Pancreas (tissue), 10 donors: ENCODE measurements at regions not wholly inside any gene's neighbourhood (a gene's known extent, or its start where the extent isn't known, plus 50 kb on each side); places are given as distances from the start of the nearest gene placed in this dataset.
A peak's percentile ranks its signal among the peaks of the same experiment; 100 is the strongest.

ENCODE experiments used
- ATAC-seq, 4 donors: fragments of 200-7000 bp; cut with Tn5 transposase; one replicate each; pipeline versions ENCODE4 v1.8.0 to v1.9.1; 2020; ENCODE audit warnings: mild to moderate bottlenecking in 4 of 4, moderate library complexity in 4 of 4
- DNase-seq, 6 donors: peaks; one replicate each; pipeline ENCODE4 v3.0.0-alpha.2; 2020
- FAIRE-seq: peaks from 2 replicates; lab custom pipeline; 2012; peaks lifted over from hg19 to GRCh38; lab: Jason Lieb, UNC
- H3K27ac ChIP-seq, 4 donors: fragments of 200-600 bp; sonication (generic); 1 replicate in 3 of 4; 2 replicates in 1 of 4; pipeline versions ENCODE4 v1.5.0 to v1.8.0; 2020
- H3K27me3 ChIP-seq, 4 donors: fragments of 200-600 bp; one replicate each; pipeline ENCODE4 v1.8.0; 2021
- H3K36me3 ChIP-seq, 3 donors: fragments of 200-600 bp; sonication (generic) in 1 of 3; one replicate each; pipeline versions ENCODE4 v1.5.0 to v1.8.0; 2020 to 2021
- H3K4me1 ChIP-seq, 3 donors: fragments of 200-600 bp; one replicate each; pipeline ENCODE4 v1.8.0; 2021
- H3K4me3 ChIP-seq, 4 donors: fragments of 200-600 bp; sonication (generic) in 2 of 4; one replicate each; pipeline versions ENCODE4 v1.5.0 to v1.8.0; 2020 to 2021
- H3K9me3 ChIP-seq, 4 donors: fragments of 200-600 bp; one replicate each; pipeline ENCODE4 v1.8.0; 2021
- CTCF ChIP-seq, 4 donors: fragments of 200-600 bp; sonication (generic) in 3 of 4; IDR thresholded peaks; one replicate each; pipeline versions ENCODE4 v1.5.0 to v1.8.0; 2021; ENCODE audit warnings: antibody characterized with exemption in 4 of 4
- WGBS, 2 donors: extraction: QIAGEN DNeasy Blood & Tissue Kit; methylation state at CpG; one replicate each; pipeline ENCODE4 v1.1.7; 2013; 5-methylcytosine and 5-hydroxymethylcytosine counted together
- intact Hi-C, 3 donors: fragments of 100-400 bp; cut with DNase I; formaldehyde crosslinking; loops; one replicate each; pipeline versions ENCODE4 v1.11.1 to v1.14.2; 2022
- donor health status: healthy with polysubstance abuse.
- donor health status: DM: no; HTN: no; CAD: no; lungs with moderate emphysema.
- donor health status: DM: no; HTN: no; CAD: no.
- donor health status: control.
- donor health status: control.
- donor health status: Bipolar disorder and iron deficiency.
- donor health status: DM: yes; HTN: yes; CAD: no.
- donor health status: DM: no; HTN: no; CAD: no.
- donor health status: DM: no; HTN: no; CAD: no.
- donor health status: DM: yes; HTN: yes; CAD: no.

GRCh38 chr9:89874351-89875321 is 269.8 kb downstream of the GADD45G start:
- Histone ChIP-seq H3K4me1 (no peaks in the 10 kb centered on the region), H3K36me3 (no peaks in the 10 kb centered on the region), H3K27ac (no peak overlapping the region), H3K27me3 (no peaks in the 10 kb centered on the region), H3K9me3 (no peaks in the 10 kb centered on the region), H3K4me3 (no peak overlapping the region)
- intact Hi-C loops = no loop called here
- no peak for TF ChIP-seq CTCF (IDR thresholded peaks at IDR 0.05)
- FAIRE-seq (no peak), DNase-seq (peak in 2 of 6 donors; percentile 6 to 50), ATAC-seq (peak in 1 of 4 donors; percentile 8)
- 75 to 76% methylated on average over 18 of the region's 18 CpGs for WGBS, 2 donors

GRCh38 chr9:89877051-89878002 is 272.5 kb downstream of the GADD45G start:
- H3K36me3 ChIP-seq = no peaks in the 10 kb centered on the region
- DNase-seq = peak in 1 of 6 donors; percentile 27
- no peaks in the 10 kb centered on the region for H3K9me3 ChIP-seq
- no peak overlapping the region for H3K4me3 ChIP-seq
- 79 to 81% methylated on average over 18 of the region's 18 CpGs for WGBS, 2 donors
- no peaks in the 10 kb centered on the region for H3K27me3 ChIP-seq
- ATAC-seq = peak in 2 of 4 donors; percentile 38 to 52
- intact Hi-C loops = no loop called here
- H3K27ac ChIP-seq = no peak overlapping the region
- no peaks in the 10 kb centered on the region for H3K4me1 ChIP-seq
- no peak for FAIRE-seq
- TF ChIP-seq CTCF (IDR thresholded peaks at IDR 0.05) = no peak

- no peaks in the 10 kb centered on the region for H3K4me1 ChIP-seq
- DNase-seq = no peak
These were observed 273.2 kb downstream of the GADD45G start for GRCh38 chr9:89878003-89878411.

GRCh38 chr9:89878687-89879086 is 273.9 kb downstream of the GADD45G start:
- no peaks in the 10 kb centered on the region for H3K36me3 ChIP-seq
- intact Hi-C loops = no loop called here

More at GRCh38 chr9:89878003-89878411, 273.2 kb downstream of the GADD45G start:
- Histone ChIP-seq H3K27me3 (no peaks in the 10 kb centered on the region), H3K4me3 (no peak overlapping the region), H3K36me3 (no peaks in the 10 kb centered on the region), H3K27ac (no peak overlapping the region), H3K9me3 (no peaks in the 10 kb centered on the region)
- no peak for ATAC-seq
- no peak for TF ChIP-seq CTCF (IDR thresholded peaks at IDR 0.05)
- WGBS, 2 donors = 89 to 94% methylated on average over 5 of the region's 5 CpGs
- intact Hi-C loops = no loop called here
- FAIRE-seq = no peak

More at GRCh38 chr9:89878687-89879086, 273.9 kb downstream of the GADD45G start:
- no peak for TF ChIP-seq CTCF (IDR thresholded peaks at IDR 0.05)
- FAIRE-seq = no peak
- H3K4me3 ChIP-seq = no peak overlapping the region
- peak; percentile 73 to 89 (median 86) for ATAC-seq
- DNase-seq = peak in 5 of 6 donors; percentile 33 to 79 (median 73)
- no peaks in the 10 kb centered on the region for H3K4me1 ChIP-seq
- no peaks in the 10 kb centered on the region for H3K27me3 ChIP-seq
- H3K27ac ChIP-seq = no peak overlapping the region
- H3K9me3 ChIP-seq = no peaks in the 10 kb centered on the region
- WGBS, 2 donors = 60 to 62% methylated on average over 6 of the region's 6 CpGs
